Activated T-cell treated with anti-CD3 and anti-CD28 coated beads, Interleukin-2, amount 50 U/mL, for 24 hours (primary cell): ENCODE measurements at regions not wholly inside any gene's neighbourhood (a gene's known extent, or its start where the extent isn't known, plus 50 kb on each side); places are given as distances from the start of the nearest gene placed in this dataset.
A peak's percentile ranks its signal among the peaks of the same experiment; 100 is the strongest.
"Not testable (repeated sequence)": the region's sequence is repeated elsewhere in the genome, so short reads cannot be mapped to it uniquely, and the experiment has no call there.

Experiments
- DNase-seq: peaks from one replicate; pipeline ENCODE4 v3.0.0-alpha.2; 2020
- H3K27ac Mint-ChIP-seq: 2 replicates; pipeline ENCODE4 v1.8.0; 2020; ENCODE audit warnings: mild to moderate bottlenecking, mixed read lengths
- H3K27me3 Mint-ChIP-seq: 2 replicates; pipeline ENCODE4 v1.8.0; 2020; ENCODE audit warnings: mixed read lengths
- H3K36me3 Mint-ChIP-seq: 2 replicates; pipeline ENCODE4 v1.8.0; 2020; ENCODE audit warnings: low read depth, mixed read lengths
- H3K4me1 Mint-ChIP-seq: 2 replicates; pipeline ENCODE4 v1.8.0; 2020; ENCODE audit warnings: low read depth, mixed read lengths
- H3K4me3 Mint-ChIP-seq: 2 replicates; pipeline ENCODE4 v1.8.0; 2020; ENCODE audit warnings: mild to moderate bottlenecking, moderate library complexity, mixed read lengths
- H3K9me3 Mint-ChIP-seq: 2 replicates; pipeline ENCODE4 v1.8.0; 2020; ENCODE audit warnings: mixed read lengths

DNA sequence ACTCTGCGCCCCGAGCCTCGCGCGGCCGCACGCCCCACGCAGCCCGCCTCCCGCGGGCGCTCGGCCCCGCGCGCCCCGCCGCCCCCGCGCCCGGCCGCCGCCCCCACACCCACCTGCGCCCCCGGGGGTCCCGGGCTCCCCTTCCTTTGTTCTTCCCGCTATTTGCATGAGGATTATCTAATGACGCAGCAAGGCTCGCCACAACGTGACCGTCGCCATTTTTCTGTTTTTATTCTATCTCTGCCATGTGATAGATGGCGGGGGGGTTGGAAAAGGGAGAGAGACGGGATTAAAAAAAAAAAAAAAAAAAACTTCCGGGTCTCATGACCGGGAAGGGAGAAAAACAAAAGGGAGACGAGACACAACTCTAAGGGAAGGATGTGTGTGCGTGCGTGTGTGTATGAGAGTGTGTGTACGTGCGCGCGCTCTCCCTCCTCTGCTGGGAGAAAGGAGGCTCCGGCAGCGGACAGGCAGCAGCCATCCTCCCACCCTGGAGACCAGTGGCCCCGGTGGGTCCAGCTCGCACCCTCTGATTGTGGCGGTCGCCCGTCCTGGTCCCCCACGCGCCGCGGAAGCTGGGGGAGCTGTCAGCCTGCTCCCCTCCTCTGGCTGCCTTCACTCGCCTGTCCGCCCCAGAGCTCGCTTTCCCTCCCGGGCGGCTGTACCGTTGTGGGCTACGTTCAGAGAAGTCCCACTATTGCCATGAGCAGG is 80.4 kb upstream of the AK4 start:
- Mint-ChIP-seq H3K4me1 (peaks cover 55% of the 10 kb centered on the region), H3K9me3 (no peaks in the 10 kb centered on the region), H3K4me3 (peak overlapping the region; percentile 86), H3K36me3 (peaks cover 12% of the 10 kb centered on the region), H3K27me3 (no peaks in the 10 kb centered on the region), H3K27ac (peak overlapping the region; percentile 97)
- peak; percentile 77 for DNase-seq

- peak; percentile 51 for DNase-seq
- H3K27me3 Mint-ChIP-seq = no peaks in the 10 kb centered on the region
- H3K4me3 Mint-ChIP-seq = peak overlapping the region; percentile 86
- no peaks in the 10 kb centered on the region for H3K9me3 Mint-ChIP-seq
- peaks cover 47% of the 10 kb centered on the region for H3K4me1 Mint-ChIP-seq
- H3K36me3 Mint-ChIP-seq = peaks cover 12% of the 10 kb centered on the region
- H3K27ac Mint-ChIP-seq = peak overlapping the region; percentile 97
Measured at GRCh38 chr1:65068202-65069010, 79.6 kb upstream of the AK4 start.

- Mint-ChIP-seq H3K4me3 (peak overlapping the region; percentile 86), H3K4me1 (peaks cover 45% of the 10 kb centered on the region), H3K36me3 (peaks cover 12% of the 10 kb centered on the region), H3K9me3 (no peaks in the 10 kb centered on the region), H3K27me3 (no peaks in the 10 kb centered on the region), H3K27ac (peak overlapping the region; percentile 97)
- peak; percentile 52 for DNase-seq
Measured at GRCh38 chr1:65069011-65069565, 78.9 kb upstream of the AK4 start.

GRCh38 chr1:65072845-65073244 is 75.2 kb upstream of the AK4 start:
- Mint-ChIP-seq H3K36me3 (peaks cover 7% of the 10 kb centered on the region), H3K27ac (no peak overlapping the region), H3K9me3 (no peaks in the 10 kb centered on the region), H3K4me1 (peaks cover 32% of the 10 kb centered on the region), H3K4me3 (no peak overlapping the region), H3K27me3 (no peaks in the 10 kb centered on the region)
- no peak for DNase-seq

- Mint-ChIP-seq H3K4me3 (no peak overlapping the region), H3K36me3 (no peaks in the 10 kb centered on the region), H3K9me3 (no peaks in the 10 kb centered on the region), H3K4me1 (peaks cover 18% of the 10 kb centered on the region), H3K27ac (no peak overlapping the region), H3K27me3 (no peaks in the 10 kb centered on the region)
- peak; percentile 41 for DNase-seq
Measured at GRCh38 chr1:65075123-65075976, 72.7 kb upstream of the AK4 start.

GRCh38 chr1:65077369-65077768 is 70.6 kb upstream of the AK4 start:
- Mint-ChIP-seq H3K9me3 (no peaks in the 10 kb centered on the region), H3K4me3 (no peak overlapping the region), H3K27me3 (no peaks in the 10 kb centered on the region), H3K36me3 (no peaks in the 10 kb centered on the region), H3K27ac (no peak overlapping the region), H3K4me1 (peaks cover 13% of the 10 kb centered on the region)
- no peak for DNase-seq

- H3K27ac Mint-ChIP-seq = no peak overlapping the region
- no peaks in the 10 kb centered on the region for H3K27me3 Mint-ChIP-seq
- no peak for DNase-seq
- peaks cover 14% of the 10 kb centered on the region for H3K4me1 Mint-ChIP-seq
- no peaks in the 10 kb centered on the region for H3K9me3 Mint-ChIP-seq
- no peak overlapping the region for H3K4me3 Mint-ChIP-seq
- no peaks in the 10 kb centered on the region for H3K36me3 Mint-ChIP-seq
Measured at GRCh38 chr1:65079941-65080340, 68.1 kb upstream of the AK4 start.

GRCh38 chr1:65082346-65083040 is 65.5 kb upstream of the AK4 start:
- no peak overlapping the region for H3K27ac Mint-ChIP-seq
- H3K27me3 Mint-ChIP-seq = no peaks in the 10 kb centered on the region
- H3K4me3 Mint-ChIP-seq = no peak overlapping the region
- no peak for DNase-seq
- H3K9me3 Mint-ChIP-seq = peaks cover 3% of the 10 kb centered on the region
- H3K36me3 Mint-ChIP-seq = no peaks in the 10 kb centered on the region
- peaks cover 8% of the 10 kb centered on the region for H3K4me1 Mint-ChIP-seq

GRCh38 chr1:65083263-65083896 is 64.6 kb upstream of the AK4 start:
- H3K4me1 Mint-ChIP-seq = peaks cover 8% of the 10 kb centered on the region
- H3K36me3 Mint-ChIP-seq = no peaks in the 10 kb centered on the region
- DNase-seq = no peak
- H3K27me3 Mint-ChIP-seq = no peaks in the 10 kb centered on the region
- H3K9me3 Mint-ChIP-seq = peaks cover 7% of the 10 kb centered on the region
- no peak overlapping the region for H3K4me3 Mint-ChIP-seq
- no peak overlapping the region for H3K27ac Mint-ChIP-seq

DNA sequence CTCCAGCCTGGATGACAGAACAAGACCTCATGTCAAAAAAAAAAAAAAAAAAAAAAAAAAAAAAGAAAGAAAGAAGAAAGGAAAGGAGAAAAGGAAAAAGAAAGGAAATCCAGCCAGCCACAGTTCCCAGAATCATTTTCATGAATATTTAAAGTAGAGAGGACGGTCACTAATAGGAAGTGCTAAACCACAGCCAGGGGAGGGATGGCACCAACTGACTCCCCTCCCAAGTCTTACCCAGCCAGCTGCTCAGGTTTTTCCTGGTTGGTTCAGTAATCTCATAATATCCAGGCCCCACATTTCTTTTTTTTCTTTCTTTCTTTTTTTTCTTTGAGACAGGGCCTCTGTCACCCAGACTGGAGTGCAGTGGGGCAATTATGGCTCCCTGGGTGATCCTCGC is 63.9 kb upstream of the AK4 start:
- Mint-ChIP-seq H3K27me3 (no peaks in the 10 kb centered on the region), H3K4me3 (no peak overlapping the region), H3K9me3 (peaks cover 7% of the 10 kb centered on the region), H3K36me3 (no peaks in the 10 kb centered on the region), H3K4me1 (peaks cover 8% of the 10 kb centered on the region), H3K27ac (no peak overlapping the region)
- DNase-seq = no peak

DNA sequence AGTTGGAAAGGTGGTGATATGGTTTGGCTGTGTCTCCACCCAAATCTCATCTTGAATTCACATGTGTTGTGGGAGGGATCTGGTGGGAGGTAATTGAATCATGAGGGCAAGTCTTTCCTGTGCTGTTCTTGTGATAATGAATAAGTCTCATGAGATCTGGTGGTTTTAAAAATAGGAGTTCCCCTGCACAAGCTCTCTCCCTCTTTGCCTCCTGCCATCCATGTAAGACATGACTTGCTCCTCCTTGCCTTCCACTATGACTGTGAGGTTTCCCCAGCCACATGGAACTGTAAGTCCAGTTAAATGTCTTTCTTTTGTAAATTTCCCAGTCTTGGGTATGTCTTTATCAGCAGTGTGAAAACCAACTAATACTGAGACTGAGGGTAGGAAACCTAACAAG is 60.5 kb upstream of the AK4 start:
- not testable (repeated sequence) for H3K9me3 Mint-ChIP-seq, DNase-seq, H3K27me3 Mint-ChIP-seq, H3K4me1 Mint-ChIP-seq, H3K27ac Mint-ChIP-seq, H3K36me3 Mint-ChIP-seq, H3K4me3 Mint-ChIP-seq

DNA sequence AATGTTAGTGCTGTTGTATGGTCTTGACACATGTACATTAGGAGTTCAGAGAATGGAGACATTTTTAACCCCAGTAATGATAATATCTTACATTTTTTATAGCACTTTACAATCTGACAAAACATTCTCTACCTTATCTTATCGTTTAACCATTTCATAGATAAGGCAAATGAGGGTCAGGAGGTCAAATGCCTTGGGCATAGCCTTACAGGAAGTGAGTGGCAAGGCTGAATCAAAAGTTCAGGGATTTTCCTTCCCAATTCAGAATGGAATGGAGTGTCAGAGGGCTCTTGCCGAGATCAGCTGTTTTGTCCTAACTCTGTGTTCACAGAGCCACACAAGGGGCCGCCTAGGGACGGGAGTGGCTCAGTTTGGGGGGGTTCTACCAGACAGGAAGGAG is 57.6 kb upstream of the AK4 start:
- no peak overlapping the region for H3K27ac Mint-ChIP-seq

DNA sequence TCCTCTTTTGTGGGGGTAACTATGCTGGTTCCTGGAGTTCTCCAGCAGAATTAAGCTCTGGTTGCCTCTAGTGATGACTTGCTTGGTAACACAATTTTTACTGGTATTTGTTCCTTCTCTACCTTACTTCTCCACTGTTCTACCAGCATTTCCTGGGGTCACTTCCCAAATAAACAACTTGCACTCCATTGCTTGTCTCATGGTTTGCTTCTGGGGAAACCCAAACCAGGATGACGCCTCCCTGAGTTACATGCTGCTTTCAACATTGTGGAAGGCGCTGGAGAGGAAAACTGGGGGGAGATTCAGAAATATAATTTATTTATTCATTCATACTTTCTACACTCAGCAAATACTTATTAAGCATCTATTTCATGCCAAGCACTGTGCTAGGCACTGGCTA is 55.3 kb upstream of the AK4 start:
- peaks cover 4% of the 10 kb centered on the region for H3K9me3 Mint-ChIP-seq
- no peak overlapping the region for H3K4me3 Mint-ChIP-seq
- no peak for DNase-seq
- H3K4me1 Mint-ChIP-seq = no peaks in the 10 kb centered on the region
- no peak overlapping the region for H3K27ac Mint-ChIP-seq
- H3K27me3 Mint-ChIP-seq = no peaks in the 10 kb centered on the region
- no peaks in the 10 kb centered on the region for H3K36me3 Mint-ChIP-seq

More for the DNA sequence above, 57.6 kb upstream of the AK4 start:
- H3K27me3 Mint-ChIP-seq = no peaks in the 10 kb centered on the region
- no peak overlapping the region for H3K4me3 Mint-ChIP-seq
- H3K4me1 Mint-ChIP-seq = no peaks in the 10 kb centered on the region
- DNase-seq = no peak
- H3K36me3 Mint-ChIP-seq = no peaks in the 10 kb centered on the region
- H3K9me3 Mint-ChIP-seq = peaks cover 7% of the 10 kb centered on the region
